ENCODE measurements at regions not wholly inside any gene's neighbourhood (a gene's known extent, or its start where the extent isn't known, plus 50 kb on each side); places are given as distances from the start of the nearest gene placed in this dataset.

DNA sequence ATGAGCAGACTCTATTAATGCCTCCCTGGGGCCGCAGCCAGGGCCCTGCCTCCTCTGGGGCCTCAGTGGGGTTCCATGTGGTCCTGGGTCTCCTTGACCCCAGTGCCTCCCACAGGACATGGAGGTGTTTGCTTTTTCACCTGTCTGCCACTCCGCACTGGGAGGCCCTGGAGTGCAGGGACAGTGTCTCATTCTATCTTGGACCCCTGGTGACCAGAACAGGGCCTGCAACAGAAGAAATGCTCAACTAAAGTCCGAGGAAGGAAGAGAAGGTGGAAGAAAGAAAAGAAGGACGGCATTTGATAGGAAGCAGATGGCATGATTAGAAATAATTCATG, 243.2 kb downstream of the CDK5RAP2 start:
- no peak overlapping the region for H3K27ac ChIP-seq (ENCODE audit: insufficient read depth, low read depth, low read length)
- POLR2A ChIA-PET, result no interaction called here
- no peaks in the 10 kb centered on the region for H3K79me2 ChIP-seq (ENCODE audit: control insufficient read depth, insufficient read depth, low read length)
- H2AFZ ChIP-seq (ENCODE audit: low read depth, low read length), result no peak overlapping the region
- no peaks in the 10 kb centered on the region for H3K9me3 ChIP-seq (replicated peaks; ENCODE audit: control insufficient read depth, insufficient read depth, low read length)
- dilution Hi-C loops (cut with MboI; ENCODE audit: extremely low pct_ligation_motif_present, low sequenced_read_pairs) (no loop called here), intact Hi-C loops (cut with micrococcal nuclease) (no loop called here)
- H3K4me1 ChIP-seq (ENCODE audit: control insufficient read depth, extremely low read depth, insufficient read depth, low read length), result no peaks in the 10 kb centered on the region
- H3K36me3 ChIP-seq (ENCODE audit: control insufficient read depth in 2 of 2, extremely low read depth in 1 of 2, insufficient read depth in 2 of 2, low read length in 2 of 2), result no peaks in the 10 kb centered on the region
- no peak overlapping the region for H3K4me2 ChIP-seq (ENCODE audit: insufficient read depth, low read length)
- H3K4me3 ChIP-seq (replicated peaks in 1 of 3; ENCODE audit: insufficient read depth in 1 of 3, low read depth in 1 of 3, low read length in 3 of 3), result no peak overlapping the region
- BruUV-seq (replicated peaks), result no TSS peak
- CTCF ChIA-PET, result no interaction called here
- FAIRE-seq (no peak), DNase-seq (ENCODE audit: low read depth, low spot score) (no peak)
- no peaks in the 10 kb centered on the region for H4K20me1 ChIP-seq (replicated peaks; ENCODE audit: control insufficient read depth, extremely low read depth, insufficient read depth, low read length)
- no peaks in the 10 kb centered on the region for H3K9me1 ChIP-seq (replicated peaks; ENCODE audit: control insufficient read depth, extremely low read depth, insufficient read depth, low read length)
- H3K27me3 ChIP-seq (ENCODE audit: control insufficient read depth in 2 of 2, insufficient read depth in 2 of 2, low read length in 2 of 2), result peaks cover 0 to 2% of the 10 kb centered on the region in 2 experiments
- no peak overlapping the region for H3K9ac ChIP-seq (replicated peaks; ENCODE audit: extremely low read depth, insufficient read depth, low read length)
- TF ChIP-seq POLR2A (IDR thresholded peaks at IDR 0.05; ENCODE audit: low read depth, low read length) (no peak), MYC (IDR thresholded peaks at IDR 0.05; ENCODE audit: low read depth, low read length) (no peak), EZH2 (IDR thresholded peaks at IDR 0.05; ENCODE audit: borderline replicate concordance, low read depth, low read length, severe bottlenecking) (no peak), POLR2AphosphoS5 (IDR thresholded peaks at IDR 0.05; ENCODE audit: insufficient read depth, low read depth, low read length) (no peak), JUN (IDR thresholded peaks at IDR 0.05; ENCODE audit: borderline replicate concordance, insufficient read depth, insufficient read length, low read depth) (no peak), FOS (IDR thresholded peaks at IDR 0.05; ENCODE audit: borderline replicate concordance, insufficient read depth, low read length) (no peak), GATA2 (IDR thresholded peaks at IDR 0.05; ENCODE audit: insufficient read depth, insufficient read length, low read depth, low read length) (no peak)
- TF ChIP-seq, protein P1, sequence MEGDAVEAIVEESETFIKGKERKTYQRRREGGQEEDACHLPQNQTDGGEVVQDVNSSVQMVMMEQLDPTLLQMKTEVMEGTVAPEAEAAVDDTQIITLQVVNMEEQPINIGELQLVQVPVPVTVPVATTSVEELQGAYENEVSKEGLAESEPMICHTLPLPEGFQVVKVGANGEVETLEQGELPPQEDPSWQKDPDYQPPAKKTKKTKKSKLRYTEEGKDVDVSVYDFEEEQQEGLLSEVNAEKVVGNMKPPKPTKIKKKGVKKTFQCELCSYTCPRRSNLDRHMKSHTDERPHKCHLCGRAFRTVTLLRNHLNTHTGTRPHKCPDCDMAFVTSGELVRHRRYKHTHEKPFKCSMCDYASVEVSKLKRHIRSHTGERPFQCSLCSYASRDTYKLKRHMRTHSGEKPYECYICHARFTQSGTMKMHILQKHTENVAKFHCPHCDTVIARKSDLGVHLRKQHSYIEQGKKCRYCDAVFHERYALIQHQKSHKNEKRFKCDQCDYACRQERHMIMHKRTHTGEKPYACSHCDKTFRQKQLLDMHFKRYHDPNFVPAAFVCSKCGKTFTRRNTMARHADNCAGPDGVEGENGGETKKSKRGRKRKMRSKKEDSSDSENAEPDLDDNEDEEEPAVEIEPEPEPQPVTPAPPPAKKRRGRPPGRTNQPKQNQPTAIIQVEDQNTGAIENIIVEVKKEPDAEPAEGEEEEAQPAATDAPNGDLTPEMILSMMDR (IDR thresholded peaks at IDR 0.05; ENCODE audit: extremely low read depth in 1 of 2, insufficient read depth in 1 of 2, low read depth in 1 of 2, low read length in 2 of 2), result no peak
- TF ChIP-seq, protein P2, sequence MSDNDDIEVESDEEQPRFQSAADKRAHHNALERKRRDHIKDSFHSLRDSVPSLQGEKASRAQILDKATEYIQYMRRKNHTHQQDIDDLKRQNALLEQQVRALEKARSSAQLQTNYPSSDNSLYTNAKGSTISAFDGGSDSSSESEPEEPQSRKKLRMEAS (IDR thresholded peaks at IDR 0.05; ENCODE audit: insufficient read depth, insufficient read length), result no peak

All from endothelial cell of umbilical vein (primary cell).